CD4-positive, alpha-beta T cell (primary cell): ENCODE measurements at regions not wholly inside any gene's neighbourhood (a gene's known extent, or its start where the extent isn't known, plus 50 kb on each side); places are given as distances from the start of the nearest gene placed in this dataset.

Experiments
- ATAC-seq: fragments of 200-7000 bp; cut with Tn5 transposase; one replicate; pipeline ENCODE4 v1.10.0; 2022; ENCODE audit warnings: mild to moderate bottlenecking; ENCODE audit not compliant: poor library complexity
- CTCF ChIA-PET: fragments of 350-600 bp; sonication (Branson Sonifier 250); formaldehyde crosslinking; loops from one replicate; lab custom pipeline; 2021; ENCODE audit warnings: antibody characterized with exemption, inconsistent platforms; lab: Charles Lee
- POLR2A ChIA-PET: fragments of 350-600 bp; sonication (Branson Sonifier 250); formaldehyde crosslinking; loops from one replicate; lab custom pipeline; 2021; ENCODE audit warnings: antibody characterized with exemption, inconsistent platforms; lab: Charles Lee
- DNase-seq, 14 experiments: peaks; one replicate each; pipeline ENCODE4 v3.0.0-alpha.2; 2013 to 2020; ENCODE audit warnings: mixed read lengths in 2 of 14
- H3K27ac ChIP-seq, 2 donors: one replicate each; pipeline versions ENCODE4 v1.5.1 to v1.7.0; 2013; ENCODE audit warnings: low read length in 2 of 2, low read depth in 1 of 2, mild to moderate bottlenecking in 1 of 2
- H3K27me3 ChIP-seq, 2 experiments: 1 replicate in 1 of 2; 2 replicates in 1 of 2; pipeline versions ENCODE4 v1.6.1 to v1.7.0; 2013; ENCODE audit warnings: low read length in 2 of 2, control low read depth in 1 of 2, mild to moderate bottlenecking in 1 of 2, moderate library complexity in 1 of 2; ENCODE audit not compliant: insufficient read depth in 2 of 2, control insufficient read depth in 1 of 2
- H3K36me3 ChIP-seq: one replicate; pipeline ENCODE4 v1.6.1; 2013; ENCODE audit warnings: low read length, control low read depth; ENCODE audit not compliant: insufficient read depth
- H3K4me1 ChIP-seq: one replicate; pipeline ENCODE4 v1.6.1; 2013; ENCODE audit warnings: low read length, control low read depth; ENCODE audit not compliant: insufficient read depth
- H3K4me3 ChIP-seq: one replicate; pipeline ENCODE4 v1.5.1; 2013; ENCODE audit warnings: mild to moderate bottlenecking, low read length, moderate library complexity
- H3K9me3 ChIP-seq, 2 experiments: 1 replicate in 1 of 2; 2 replicates in 1 of 2; pipeline versions ENCODE4 v1.6.1 to v1.7.0; 2013; ENCODE audit warnings: low read length in 2 of 2, mild to moderate bottlenecking in 2 of 2, control low read depth in 1 of 2, moderate library complexity in 1 of 2; ENCODE audit not compliant: control insufficient read depth in 1 of 2, insufficient read depth in 1 of 2
- H3K27ac Mint-ChIP-seq: one replicate; pipeline ENCODE4 v1.8.0; 2020; ENCODE audit warnings: mixed read lengths
- H3K27me3 Mint-ChIP-seq: one replicate; pipeline ENCODE4 v1.8.0; 2021; ENCODE audit warnings: mixed read lengths
- H3K36me3 Mint-ChIP-seq: one replicate; pipeline ENCODE4 v1.8.0; 2021; ENCODE audit warnings: low read depth, mixed read lengths
- H3K4me1 Mint-ChIP-seq: one replicate; pipeline ENCODE4 v1.8.0; 2021; ENCODE audit warnings: low read depth, mixed read lengths
- H3K4me3 Mint-ChIP-seq: one replicate; pipeline ENCODE4 v1.8.0; 2020; ENCODE audit warnings: mild to moderate bottlenecking, mixed read lengths
- H3K9me3 Mint-ChIP-seq: one replicate; pipeline ENCODE4 v1.8.0; 2020; ENCODE audit warnings: mixed read lengths
- intact Hi-C, 2 experiments: fragments of 100-400 bp; cut with DNase I in 1 of 2; cut with micrococcal nuclease in 1 of 2; formaldehyde crosslinking; loops; one replicate each; pipeline versions ENCODE4 v1.15.1 to v1.9.0; 2023 to 2025; cut with DNase I, micrococcal nuclease
- TF ChIP-seq, protein P1 (sequence below): fragments of 200-600 bp; IDR thresholded peaks from one replicate; pipeline ENCODE4 v1.8.0; 2022; ENCODE audit warnings: antibody characterized with exemption, mild to moderate bottlenecking

DNA sequence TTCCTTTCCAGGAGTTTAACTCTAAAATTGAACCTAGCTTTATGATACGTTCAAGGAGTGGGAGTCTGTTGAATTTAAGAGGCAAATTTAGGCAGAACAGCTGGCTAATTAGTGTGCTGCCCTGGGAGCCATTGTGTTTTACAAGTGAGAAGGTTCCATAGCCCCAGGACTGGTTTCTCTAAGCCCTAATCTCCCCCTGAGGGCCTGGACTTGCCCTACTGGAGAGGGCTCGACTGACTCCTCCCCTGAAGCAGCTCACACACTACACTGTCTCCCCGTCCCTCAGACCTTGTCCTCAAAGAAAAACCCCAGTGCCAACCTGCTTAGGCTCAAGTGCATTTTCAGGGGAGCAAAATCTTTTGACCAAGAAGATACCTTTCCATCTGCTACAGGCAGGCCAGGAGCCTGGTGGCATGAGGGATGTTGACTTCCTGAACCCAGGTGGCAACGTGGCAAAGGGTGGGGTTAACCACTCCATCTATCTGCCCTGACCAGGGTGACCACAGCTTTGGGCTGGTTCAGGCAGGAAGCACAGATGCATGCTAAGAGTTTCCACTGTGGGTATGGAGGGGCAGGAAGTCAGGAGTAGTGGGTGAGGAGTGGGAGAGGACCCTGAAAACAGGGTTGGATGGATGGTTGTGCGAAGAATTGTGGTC lies 68.9 kb upstream of the CARD11 start:
- H3K4me1 Mint-ChIP-seq, result peaks cover 88% of the 10 kb centered on the region
- Histone ChIP-seq H3K27ac (no peak overlapping the region), H3K4me3 (no peak overlapping the region), H3K36me3 (no peaks in the 10 kb centered on the region), H3K9me3 (peaks cover 0 to 16% of the 10 kb centered on the region in 2 experiments), H3K27me3 (no peaks in the 10 kb centered on the region), H3K4me1 (peaks cover 55% of the 10 kb centered on the region)
- H3K27ac Mint-ChIP-seq, result peak overlapping the region; percentile 48
- peaks cover 3% of the 10 kb centered on the region for H3K9me3 Mint-ChIP-seq
- CTCF ChIA-PET, result no interaction called here
- H3K36me3 Mint-ChIP-seq, result peaks cover 5% of the 10 kb centered on the region
- TF ChIP-seq, protein P1, sequence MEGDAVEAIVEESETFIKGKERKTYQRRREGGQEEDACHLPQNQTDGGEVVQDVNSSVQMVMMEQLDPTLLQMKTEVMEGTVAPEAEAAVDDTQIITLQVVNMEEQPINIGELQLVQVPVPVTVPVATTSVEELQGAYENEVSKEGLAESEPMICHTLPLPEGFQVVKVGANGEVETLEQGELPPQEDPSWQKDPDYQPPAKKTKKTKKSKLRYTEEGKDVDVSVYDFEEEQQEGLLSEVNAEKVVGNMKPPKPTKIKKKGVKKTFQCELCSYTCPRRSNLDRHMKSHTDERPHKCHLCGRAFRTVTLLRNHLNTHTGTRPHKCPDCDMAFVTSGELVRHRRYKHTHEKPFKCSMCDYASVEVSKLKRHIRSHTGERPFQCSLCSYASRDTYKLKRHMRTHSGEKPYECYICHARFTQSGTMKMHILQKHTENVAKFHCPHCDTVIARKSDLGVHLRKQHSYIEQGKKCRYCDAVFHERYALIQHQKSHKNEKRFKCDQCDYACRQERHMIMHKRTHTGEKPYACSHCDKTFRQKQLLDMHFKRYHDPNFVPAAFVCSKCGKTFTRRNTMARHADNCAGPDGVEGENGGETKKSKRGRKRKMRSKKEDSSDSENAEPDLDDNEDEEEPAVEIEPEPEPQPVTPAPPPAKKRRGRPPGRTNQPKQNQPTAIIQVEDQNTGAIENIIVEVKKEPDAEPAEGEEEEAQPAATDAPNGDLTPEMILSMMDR, result no peak
- H3K27me3 Mint-ChIP-seq, result no peaks in the 10 kb centered on the region
- ATAC-seq, result peak; percentile 41
- DNase-seq, result peak in 3 of 14 experiments; percentile 25 to 67 (median 47)
- intact Hi-C loops, result no loop called here
- H3K4me3 Mint-ChIP-seq, result peak overlapping the region; percentile 36
- POLR2A ChIA-PET, result interaction anchor here (1.0 to 1.2 kb wide), 2 partner anchors 9 to 20 kb away, joined by 4 to 7 read pairs; no protein-coding TSS in a partner anchor

DNA sequence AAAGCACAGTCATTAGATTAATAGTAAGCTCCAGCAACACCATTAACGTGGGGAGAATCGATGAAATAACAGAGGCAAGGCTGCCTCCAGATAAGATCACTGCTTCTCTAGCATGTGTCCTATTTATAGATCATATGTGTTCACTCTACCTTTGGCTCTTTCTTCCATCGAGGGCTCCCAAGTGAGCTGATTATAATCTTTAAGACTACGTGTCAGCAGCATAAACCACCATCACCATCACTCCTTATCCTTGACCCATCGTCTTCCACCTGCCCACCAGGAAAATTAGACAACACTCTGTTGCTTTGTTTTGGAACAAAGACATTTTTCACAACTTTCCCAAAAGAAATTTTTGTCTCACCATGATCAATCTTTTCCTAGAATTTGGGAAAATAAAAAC lies 71.2 kb upstream of the CARD11 start:
- H3K27me3 Mint-ChIP-seq, result no peaks in the 10 kb centered on the region
- peaks cover 3% of the 10 kb centered on the region for H3K9me3 Mint-ChIP-seq
- Histone ChIP-seq H3K27ac (no peak overlapping the region), H3K9me3 (peaks cover 0 to 9% of the 10 kb centered on the region in 2 experiments), H3K4me3 (no peak overlapping the region), H3K36me3 (no peaks in the 10 kb centered on the region), H3K4me1 (peaks cover 58% of the 10 kb centered on the region), H3K27me3 (no peaks in the 10 kb centered on the region)
- CTCF ChIA-PET, result no interaction called here
- H3K4me3 Mint-ChIP-seq, result no peak overlapping the region
- DNase-seq (no peak), ATAC-seq (no peak)
- peaks cover 77% of the 10 kb centered on the region for H3K4me1 Mint-ChIP-seq
- POLR2A ChIA-PET, result interaction anchor here (0.7 to 1.1 kb wide), 2 partner anchors 8 to 23 kb away, joined by 3 to 5 read pairs; no protein-coding TSS in a partner anchor
- intact Hi-C loops, result loop anchor here in 1 of 2 experiments (5.0 kb wide), 1 partner anchor 43 kb away; no protein-coding TSS in a partner anchor
- H3K36me3 Mint-ChIP-seq, result peaks cover 5% of the 10 kb centered on the region
- TF ChIP-seq, protein P1, result no peak
- H3K27ac Mint-ChIP-seq, result peak overlapping the region; percentile 76

DNA sequence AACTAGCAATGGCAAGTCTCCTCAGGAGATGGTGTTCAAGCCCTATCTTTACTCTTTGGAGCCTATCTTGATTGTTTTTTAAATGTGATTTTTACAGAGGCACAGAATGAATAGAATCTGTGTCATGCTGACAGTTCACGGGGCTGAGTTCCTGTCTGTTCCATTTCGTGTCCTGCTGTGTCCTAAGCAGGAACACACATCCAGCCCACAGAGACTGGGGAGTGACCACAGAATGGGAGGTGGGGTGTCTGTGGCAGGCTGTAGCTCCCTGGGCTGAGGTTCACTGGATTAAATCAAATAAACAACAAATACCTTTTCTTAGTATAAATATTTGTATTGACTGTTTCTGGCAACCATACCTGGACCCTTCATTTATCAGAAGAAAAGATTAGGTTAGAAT lies 73.4 kb upstream of the CARD11 start:
- CTCF ChIA-PET, result no interaction called here
- DNase-seq, result no peak
- H3K36me3 Mint-ChIP-seq, result peaks cover 12% of the 10 kb centered on the region
- Histone ChIP-seq H3K4me3 (no peak overlapping the region), H3K4me1 (peaks cover 58% of the 10 kb centered on the region), H3K9me3 (peaks cover 0 to 9% of the 10 kb centered on the region in 2 experiments), H3K27ac (no peak overlapping the region), H3K36me3 (no peaks in the 10 kb centered on the region), H3K27me3 (no peaks in the 10 kb centered on the region)
- peak overlapping the region; percentile 76 for H3K27ac Mint-ChIP-seq
- peaks cover 8% of the 10 kb centered on the region for H3K9me3 Mint-ChIP-seq
- H3K4me3 Mint-ChIP-seq, result peak overlapping the region; percentile 88
- POLR2A ChIA-PET, result interaction anchor here (1.8 to 4.1 kb wide), 2 partner anchors 24 to 52 kb away, joined by 6 to 33 read pairs; no protein-coding TSS in a partner anchor
- H3K4me1 Mint-ChIP-seq, result peaks cover 77% of the 10 kb centered on the region
- no peaks in the 10 kb centered on the region for H3K27me3 Mint-ChIP-seq
- ATAC-seq, result no peak
- intact Hi-C loops, result loop anchor here in 1 of 2 experiments (5.0 kb wide), 1 partner anchor 45 kb away; no protein-coding TSS in a partner anchor
- TF ChIP-seq, protein P1, result no peak
